SK-N-SH treated with all-trans-retinoic acid at 6 μM for 48 hours (cell line): ENCODE measurements at regions not wholly inside any gene's neighbourhood (a gene's known extent, or its start where the extent isn't known, plus 50 kb on each side); places are given as distances from the start of the nearest gene placed in this dataset.

Experiments used
- ARNTL ChIP-seq: fragments of 450-650 bp; formaldehyde crosslinking; IDR thresholded peaks from 2 replicates; pipeline ENCODE4 v1.5.0; 2020; ENCODE audit warnings: low read depth, mild to moderate bottlenecking, moderate library complexity, borderline replicate concordance
- CREB5 ChIP-seq: fragments of 250-450 bp; sonication (Bioruptor Pico); IDR thresholded peaks from 2 replicates; pipeline ENCODE4 v1.5.1; 2020; ENCODE audit warnings: low read depth, mild to moderate bottlenecking, moderate library complexity
- CSRNP3 ChIP-seq: fragments of 250-450 bp; sonication (Bioruptor Pico); IDR thresholded peaks from 2 replicates; pipeline ENCODE4 v1.5.1; 2021; ENCODE audit warnings: mild to moderate bottlenecking, moderate library complexity
- GLIS3 ChIP-seq: fragments of 250-450 bp; sonication (Bioruptor Pico); IDR thresholded peaks from 2 replicates; pipeline ENCODE4 v1.5.0; 2020; ENCODE audit warnings: mild to moderate bottlenecking, moderate library complexity
- OSR1 ChIP-seq: fragments of 250-450 bp; sonication (Bioruptor Pico); IDR thresholded peaks from 2 replicates; pipeline ENCODE4 v1.8.0; 2022; ENCODE audit warnings: moderate library complexity, mild to moderate bottlenecking, inconsistent platforms
- RARB ChIP-seq: fragments of 250-450 bp; sonication (Bioruptor Pico); IDR thresholded peaks from 2 replicates; pipeline ENCODE4 v1.8.0; 2021; ENCODE audit warnings: mild to moderate bottlenecking, moderate library complexity
- SNAI2 ChIP-seq: fragments of 250-450 bp; sonication (Bioruptor Pico); IDR thresholded peaks from 2 replicates; pipeline ENCODE4 v1.5.0; 2020; ENCODE audit warnings: mild to moderate bottlenecking, moderate library complexity
- TSHZ2 ChIP-seq: fragments of 250-450 bp; sonication (Bioruptor Pico); IDR thresholded peaks from 2 replicates; pipeline ENCODE4 v1.5.0; 2020; ENCODE audit warnings: mild to moderate bottlenecking, moderate library complexity
- ZFP3 ChIP-seq: fragments of 250-450 bp; sonication (Bioruptor Pico); IDR thresholded peaks from 2 replicates; pipeline ENCODE4 v1.5.0; 2020; ENCODE audit warnings: mild to moderate bottlenecking, moderate library complexity
- ZFP30 ChIP-seq: fragments of 450-650 bp; formaldehyde crosslinking; IDR thresholded peaks from 2 replicates; pipeline ENCODE4 v1.5.0; 2022; ENCODE audit warnings: mild to moderate bottlenecking, moderate library complexity
- ZNF565 ChIP-seq: fragments of 450-650 bp; formaldehyde crosslinking; conservative IDR thresholded peaks from 2 replicates; pipeline ENCODE4 v1.5.0; 2020; ENCODE audit warnings: low read depth, mild to moderate bottlenecking, moderate library complexity

- no peak for TF ChIP-seq RARB (CRISPR knock-in tag)
- no peak for TF ChIP-seq ZFP30 (CRISPR knock-in tag)
- no peak for TF ChIP-seq ZNF565 (CRISPR knock-in tag)
- no peak for TF ChIP-seq ZFP3 (CRISPR knock-in tag)
- TF ChIP-seq TSHZ2 (CRISPR knock-in tag), result no peak
- TF ChIP-seq CREB5 (CRISPR knock-in tag), result no peak
- no peak for TF ChIP-seq OSR1 (CRISPR knock-in tag)
- TF ChIP-seq CSRNP3 (CRISPR knock-in tag), result no peak
- no peak for TF ChIP-seq ARNTL (CRISPR knock-in tag)
- no peak for TF ChIP-seq GLIS3 (CRISPR knock-in tag)
- no peak for TF ChIP-seq SNAI2 (CRISPR knock-in tag)
These were observed 263.0 kb upstream of the ZRANB2 start for GRCh38 chr1:71343686-71344416.
